Tibial artery (tissue), 4 donors: ENCODE measurements at regions not wholly inside any gene's neighbourhood (a gene's known extent, or its start where the extent isn't known, plus 50 kb on each side); places are given as distances from the start of the nearest gene placed in this dataset.

ENCODE experiments used
- DNase-seq, 2 donors: peaks; one replicate each; pipeline ENCODE4 v3.0.0-alpha.2; 2019
- H3K27ac ChIP-seq, 2 donors: fragments of 200-600 bp; sonication (generic) in 1 of 2; 1 replicate in 1 of 2; 2 replicates in 1 of 2; pipeline ENCODE4 v1.5.1; 2018 to 2019; ENCODE audit warnings: mild to moderate bottlenecking in 1 of 2
- H3K27me3 ChIP-seq, 2 donors: fragments of 200-600 bp; sonication (generic) in 1 of 2; one replicate each; pipeline versions ENCODE4 v1.5.1 to v1.6.0; 2016 to 2019
- H3K36me3 ChIP-seq, 3 donors: fragments of 200-600 bp; sonication (generic) in 2 of 3; one replicate each; pipeline ENCODE4 v1.5.1; 2016 to 2019; ENCODE audit warnings: mild to moderate bottlenecking in 2 of 3
- H3K4me1 ChIP-seq, 4 donors: fragments of 200-600 bp; sonication (generic) in 2 of 4; 1 replicate in 3 of 4; 2 replicates in 1 of 4; pipeline ENCODE4 v1.5.1; 2016 to 2019
- H3K4me3 ChIP-seq, 2 donors: fragments of 200-600 bp; sonication (generic) in 1 of 2; 1 replicate in 1 of 2; 2 replicates in 1 of 2; pipeline ENCODE4 v1.5.1; 2018 to 2019; ENCODE audit warnings: mild to moderate bottlenecking in 2 of 2
- H3K9me3 ChIP-seq, 3 donors: fragments of 200-600 bp; sonication (generic) in 1 of 3; one replicate each; pipeline ENCODE4 v1.5.1; 2016 to 2019
- intact Hi-C: fragments of 100-400 bp; cut with DNase I; formaldehyde crosslinking; loops from one replicate; pipeline ENCODE4 v1.15.0; 2023; ENCODE audit warnings: low total_unique reads
- TF ChIP-seq, protein P1 (sequence below), 2 experiments: fragments of 200-600 bp in 1 of 2; fragments of 450-650 bp in 1 of 2; IDR thresholded peaks; one replicate each; pipeline ENCODE4 v1.5.1; 2017 to 2019; ENCODE audit warnings: antibody characterized with exemption in 2 of 2, mild to moderate bottlenecking in 1 of 2, moderate library complexity in 1 of 2

- Histone ChIP-seq H3K4me1 (no peaks in the 10 kb centered on the region), H3K36me3 (no peaks in the 10 kb centered on the region), H3K27me3 (no peaks in the 10 kb centered on the region), H3K4me3 (no peak overlapping the region), H3K9me3 (no peaks in the 10 kb centered on the region), H3K27ac (no peak overlapping the region)
- no peak for DNase-seq
- intact Hi-C loops, result no loop called here
- TF ChIP-seq, protein P1, sequence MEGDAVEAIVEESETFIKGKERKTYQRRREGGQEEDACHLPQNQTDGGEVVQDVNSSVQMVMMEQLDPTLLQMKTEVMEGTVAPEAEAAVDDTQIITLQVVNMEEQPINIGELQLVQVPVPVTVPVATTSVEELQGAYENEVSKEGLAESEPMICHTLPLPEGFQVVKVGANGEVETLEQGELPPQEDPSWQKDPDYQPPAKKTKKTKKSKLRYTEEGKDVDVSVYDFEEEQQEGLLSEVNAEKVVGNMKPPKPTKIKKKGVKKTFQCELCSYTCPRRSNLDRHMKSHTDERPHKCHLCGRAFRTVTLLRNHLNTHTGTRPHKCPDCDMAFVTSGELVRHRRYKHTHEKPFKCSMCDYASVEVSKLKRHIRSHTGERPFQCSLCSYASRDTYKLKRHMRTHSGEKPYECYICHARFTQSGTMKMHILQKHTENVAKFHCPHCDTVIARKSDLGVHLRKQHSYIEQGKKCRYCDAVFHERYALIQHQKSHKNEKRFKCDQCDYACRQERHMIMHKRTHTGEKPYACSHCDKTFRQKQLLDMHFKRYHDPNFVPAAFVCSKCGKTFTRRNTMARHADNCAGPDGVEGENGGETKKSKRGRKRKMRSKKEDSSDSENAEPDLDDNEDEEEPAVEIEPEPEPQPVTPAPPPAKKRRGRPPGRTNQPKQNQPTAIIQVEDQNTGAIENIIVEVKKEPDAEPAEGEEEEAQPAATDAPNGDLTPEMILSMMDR (IDR thresholded peaks at IDR 0.05), result no peak
Measured at GRCh38 chr2:125573432-125573831, 1082.5 kb upstream of the GYPC start.

- H3K36me3 ChIP-seq, result no peaks in the 10 kb centered on the region
- TF ChIP-seq, protein P1 (IDR thresholded peaks at IDR 0.05), result no peak
- no peaks in the 10 kb centered on the region for H3K9me3 ChIP-seq
- no peak for DNase-seq
- intact Hi-C loops, result no loop called here
- H3K27me3 ChIP-seq, result no peaks in the 10 kb centered on the region
- no peak overlapping the region for H3K4me3 ChIP-seq
- no peak overlapping the region for H3K27ac ChIP-seq
- no peaks in the 10 kb centered on the region for H3K4me1 ChIP-seq
Measured at GRCh38 chr2:125576558-125576957, 1079.4 kb upstream of the GYPC start.

DNA sequence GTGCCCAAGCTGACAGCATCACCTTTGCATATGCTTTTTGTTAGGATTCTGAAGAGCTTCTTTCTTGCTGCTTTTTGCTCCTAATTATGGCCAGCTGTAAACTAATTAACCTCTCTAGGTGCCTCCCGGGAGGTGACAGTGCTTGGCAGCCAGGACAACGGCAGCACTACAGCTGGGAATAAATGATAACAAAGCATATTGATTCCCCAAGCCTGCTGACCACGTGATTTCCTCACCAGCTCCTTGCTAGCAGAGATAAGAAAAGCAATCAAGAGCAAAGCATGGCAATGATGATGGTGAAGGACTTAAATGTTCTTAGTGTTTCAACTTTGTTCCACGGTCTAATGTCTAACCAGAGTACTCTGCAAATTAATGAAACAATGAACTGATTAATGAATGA is 1074.4 kb upstream of the GYPC start:
- H3K4me3 ChIP-seq, result no peak overlapping the region
- no peaks in the 10 kb centered on the region for H3K9me3 ChIP-seq
- TF ChIP-seq, protein P1 (IDR thresholded peaks at IDR 0.05), result no peak
- H3K27me3 ChIP-seq, result no peaks in the 10 kb centered on the region
- DNase-seq, result no peak
- no peaks in the 10 kb centered on the region for H3K36me3 ChIP-seq
- H3K27ac ChIP-seq, result no peak overlapping the region
- H3K4me1 ChIP-seq, result no peaks in the 10 kb centered on the region
- intact Hi-C loops, result no loop called here

DNA sequence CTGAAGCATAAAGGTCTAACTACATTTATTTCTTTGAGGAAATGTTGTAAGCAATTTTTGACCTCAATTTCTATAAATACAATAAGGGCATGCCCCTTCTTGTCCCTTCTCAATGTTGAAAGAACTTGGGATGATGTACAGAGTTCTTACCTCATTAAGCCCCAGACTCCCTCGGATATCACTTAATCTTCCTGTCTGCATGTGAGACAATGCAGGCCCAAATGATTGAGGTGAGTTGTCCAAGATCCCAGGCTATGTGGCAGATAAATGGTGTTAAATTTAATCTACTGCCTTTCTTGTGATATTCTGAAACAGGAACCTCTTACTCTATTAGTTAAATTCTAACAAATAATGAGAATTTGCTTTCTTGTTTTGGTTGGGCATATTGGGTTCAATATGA is 1073.4 kb upstream of the GYPC start:
- intact Hi-C loops, result no loop called here
- Histone ChIP-seq H3K4me1 (no peaks in the 10 kb centered on the region), H3K27ac (no peak overlapping the region), H3K4me3 (no peak overlapping the region), H3K36me3 (no peaks in the 10 kb centered on the region), H3K9me3 (no peaks in the 10 kb centered on the region), H3K27me3 (no peaks in the 10 kb centered on the region)
- DNase-seq, result no peak
- TF ChIP-seq, protein P1 (IDR thresholded peaks at IDR 0.05), result no peak

- TF ChIP-seq, protein P1 (IDR thresholded peaks at IDR 0.05), result no peak
- no peak overlapping the region for H3K4me3 ChIP-seq
- no peaks in the 10 kb centered on the region for H3K4me1 ChIP-seq
- intact Hi-C loops, result no loop called here
- no peaks in the 10 kb centered on the region for H3K36me3 ChIP-seq
- no peak for DNase-seq
- no peaks in the 10 kb centered on the region for H3K9me3 ChIP-seq
- H3K27ac ChIP-seq, result no peak overlapping the region
- no peaks in the 10 kb centered on the region for H3K27me3 ChIP-seq
Measured at GRCh38 chr2:125584732-125585131, 1071.2 kb upstream of the GYPC start.

- no peaks in the 10 kb centered on the region for H3K4me1 ChIP-seq
- intact Hi-C loops, result no loop called here
- no peak overlapping the region for H3K4me3 ChIP-seq
- H3K27ac ChIP-seq, result no peak overlapping the region
- no peaks in the 10 kb centered on the region for H3K27me3 ChIP-seq
- H3K36me3 ChIP-seq, result no peaks in the 10 kb centered on the region
- no peak for DNase-seq
- no peaks in the 10 kb centered on the region for H3K9me3 ChIP-seq
- TF ChIP-seq, protein P1 (IDR thresholded peaks at IDR 0.05), result no peak
Measured at GRCh38 chr2:125588780-125589179, 1067.2 kb upstream of the GYPC start.
